A172 (cell line): ENCODE measurements at regions not wholly inside any gene's neighbourhood (a gene's known extent, or its start where the extent isn't known, plus 50 kb on each side); places are given as distances from the start of the nearest gene placed in this dataset.
"Not testable (repeated sequence)": the region's sequence is repeated elsewhere in the genome, so short reads cannot be mapped to it uniquely, and the experiment has no call there.

Source experiments
- DNase-seq: peaks from one replicate; pipeline ENCODE4 v3.0.0-alpha.2; 2015; ENCODE audit warnings: low spot score

GRCh38 chr2:57156231-57156924 lies 890.2 kb upstream of the VRK2 start:
- no peak for DNase-seq

GRCh38 chr2:57160976-57161375 lies 885.6 kb upstream of the VRK2 start:
- DNase-seq: no peak

GRCh38 chr2:57177176-57177575 lies 869.4 kb upstream of the VRK2 start:
- no peak for DNase-seq

GRCh38 chr2:57180042-57180567 lies 866.5 kb upstream of the VRK2 start:
- peak; percentile 53 for DNase-seq

- DNase-seq: no peak
These were observed 865.9 kb upstream of the VRK2 start for GRCh38 chr2:57180678-57181077.

DNA sequence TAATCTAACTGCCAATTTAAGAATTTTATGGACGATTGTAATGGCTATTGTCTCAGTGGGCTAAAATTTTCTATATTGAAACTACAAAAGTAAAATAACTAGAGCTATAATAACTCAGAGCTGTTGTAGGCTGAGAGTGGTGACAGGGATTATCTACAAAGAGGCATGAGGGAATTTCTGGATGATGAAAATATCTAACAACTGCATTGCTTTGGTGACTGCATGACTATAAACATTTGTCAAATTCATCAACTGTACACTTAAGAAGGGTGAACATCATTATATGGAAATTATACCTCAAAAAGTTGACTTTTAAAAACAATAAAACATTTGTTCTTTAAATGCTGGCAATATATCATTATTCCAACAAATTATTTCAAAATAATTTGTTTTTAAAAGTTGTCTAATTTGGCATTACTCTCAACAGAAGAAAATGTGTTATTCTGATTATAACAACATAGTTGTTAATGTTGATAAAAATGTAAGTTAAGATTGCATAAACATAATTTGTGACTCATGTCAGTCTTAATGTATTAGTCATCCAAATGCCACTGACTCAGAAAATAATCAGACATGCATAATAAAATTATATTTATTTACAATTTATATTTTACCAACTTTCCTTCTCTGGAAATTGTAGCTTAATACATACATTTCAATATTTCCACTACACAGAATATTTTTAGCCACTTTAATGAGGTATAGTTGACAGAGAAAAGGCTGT lies 865.1 kb upstream of the VRK2 start:
- DNase-seq: peak; percentile 29

- no peak for DNase-seq
These were observed 863.7 kb upstream of the VRK2 start for GRCh38 chr2:57182916-57183315.

- no peak for DNase-seq
These were observed 861.0 kb upstream of the VRK2 start for GRCh38 chr2:57185568-57185967.

- no peak for DNase-seq
These were observed 856.6 kb upstream of the VRK2 start for GRCh38 chr2:57190007-57190406.

- DNase-seq: no peak
These were observed 846.9 kb upstream of the VRK2 start for GRCh38 chr2:57199663-57200062.

DNA sequence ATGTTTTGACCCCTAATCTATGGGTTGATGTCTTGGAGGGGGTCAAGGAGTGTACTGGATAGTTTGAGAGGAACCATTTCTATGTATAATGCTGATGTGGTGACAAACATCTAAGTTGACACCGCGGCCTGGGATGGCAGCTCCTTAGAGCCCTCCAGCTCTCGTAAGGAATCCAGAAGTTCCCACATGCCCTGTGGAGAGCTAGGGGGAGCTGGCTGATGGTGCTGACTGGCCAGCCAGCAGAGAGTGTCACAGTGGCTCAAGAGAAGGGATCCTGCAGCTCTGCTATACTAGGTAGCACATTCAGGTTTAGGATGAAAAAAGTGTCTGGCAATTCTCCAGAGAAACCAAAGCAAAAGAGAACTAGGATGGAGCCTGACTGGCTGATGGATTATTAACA lies 842.2 kb upstream of the VRK2 start:
- DNase-seq: no peak

- no peak for DNase-seq
These were observed 841.4 kb upstream of the VRK2 start for GRCh38 chr2:57205241-57205640.

- DNase-seq: no peak
These were observed 839.4 kb upstream of the VRK2 start for GRCh38 chr2:57207191-57207590.

DNA sequence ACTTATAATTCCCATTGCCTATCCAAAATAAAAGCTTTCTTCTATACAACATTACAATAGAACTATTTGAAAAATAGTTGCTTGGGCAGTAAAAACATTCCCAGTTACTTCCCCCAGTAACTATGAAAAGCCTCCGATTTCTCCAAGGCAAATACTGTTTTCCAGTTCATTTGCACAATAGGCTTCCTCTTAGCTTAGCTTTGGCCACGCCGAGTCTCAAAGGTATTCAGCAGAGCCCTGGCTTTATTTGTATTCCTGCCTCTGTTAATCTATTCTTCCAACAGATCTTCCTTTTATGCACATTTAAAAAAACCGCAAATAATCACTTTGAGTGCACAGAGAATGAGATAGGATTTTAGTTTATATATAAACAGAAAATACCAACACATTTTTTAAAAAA lies 836.8 kb upstream of the VRK2 start:
- DNase-seq: no peak

GRCh38 chr2:57210855-57211254 lies 835.8 kb upstream of the VRK2 start:
- DNase-seq: no peak

DNA sequence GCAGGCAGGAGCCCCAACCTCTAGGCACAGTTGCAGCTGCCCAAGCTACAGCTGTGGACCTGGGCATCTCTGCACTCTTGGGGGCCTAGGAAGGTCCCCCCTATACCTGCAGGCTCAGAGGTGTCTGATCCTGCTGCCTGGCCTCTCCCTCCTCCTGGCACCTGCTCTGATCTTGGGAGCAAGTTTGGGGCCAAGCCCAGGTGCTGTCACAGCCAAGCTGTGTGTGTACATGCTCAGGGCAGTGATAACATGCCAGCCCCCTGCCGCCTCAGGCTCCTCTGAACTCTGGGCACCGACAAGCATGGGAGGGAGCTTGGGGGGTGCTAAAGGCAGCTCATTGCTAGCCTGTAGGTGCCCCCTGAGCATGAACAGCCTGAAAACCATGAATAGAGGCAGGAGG lies 829.6 kb upstream of the VRK2 start:
- no peak for DNase-seq

DNA sequence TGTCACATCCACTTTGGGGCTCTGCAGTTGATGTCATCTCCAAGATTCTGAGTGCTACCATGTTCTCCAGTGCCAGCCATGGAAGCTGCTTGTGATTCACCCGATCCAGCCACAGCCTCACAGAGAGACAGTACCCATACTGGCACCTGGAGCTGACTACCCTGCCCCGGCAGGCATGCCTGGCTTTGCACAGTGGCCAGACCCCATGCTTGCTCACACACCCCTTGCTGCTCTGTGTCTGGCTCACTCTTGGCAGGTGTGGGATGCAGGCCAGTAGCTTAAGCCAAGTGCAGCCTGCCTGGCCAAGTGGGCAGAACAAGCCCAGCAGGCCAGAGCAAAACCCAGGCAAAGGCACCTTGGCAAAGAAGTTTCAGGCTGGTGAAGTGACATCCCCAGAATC lies 828.4 kb upstream of the VRK2 start:
- DNase-seq: no peak

- not testable (repeated sequence) for DNase-seq
These were observed 816.9 kb upstream of the VRK2 start for GRCh38 chr2:57229706-57230105.

DNA sequence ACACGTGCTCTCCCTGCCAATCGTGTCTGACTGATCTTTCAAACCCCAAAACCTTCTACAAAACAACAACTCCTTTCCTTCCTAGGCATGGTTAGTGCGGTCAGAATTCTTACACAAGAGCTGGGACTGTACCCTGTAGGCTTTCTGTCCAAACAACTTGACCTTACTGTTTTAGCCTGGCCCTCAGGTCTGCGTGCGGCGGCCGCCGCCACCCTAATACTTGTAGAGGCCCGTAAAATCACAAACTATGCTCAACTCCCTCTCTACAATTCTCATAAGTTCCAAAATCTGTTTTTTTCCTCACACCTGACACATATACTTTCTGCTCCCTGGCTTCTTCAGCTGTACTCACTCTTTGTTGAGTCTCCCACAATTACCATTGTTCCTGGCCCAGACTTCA lies 814.3 kb upstream of the VRK2 start:
- DNase-seq: not testable (repeated sequence)

- not testable (repeated sequence) for DNase-seq
These were observed 795.1 kb upstream of the VRK2 start for GRCh38 chr2:57251495-57251894.

- not testable (repeated sequence) for DNase-seq
These were observed 770.2 kb upstream of the VRK2 start for GRCh38 chr2:57276408-57276807.

GRCh38 chr2:57278451-57278850 lies 768.2 kb upstream of the VRK2 start:
- no peak for DNase-seq

GRCh38 chr2:57291209-57291608 lies 755.4 kb upstream of the VRK2 start:
- DNase-seq: no peak
